Fibroblast of lung (primary cell): ENCODE measurements at regions not wholly inside any gene's neighbourhood (a gene's known extent, or its start where the extent isn't known, plus 50 kb on each side); places are given as distances from the start of the nearest gene placed in this dataset.

Experiments
- CTCF ChIP-seq, 2 donors: IDR thresholded peaks in 1 of 2; conservative IDR thresholded peaks in 1 of 2; 1 replicate in 1 of 2; 2 replicates in 1 of 2; pipeline ENCODE4 v1.5.1; 2011 to 2012; ENCODE audit warnings: low read length in 2 of 2, control low read depth in 1 of 2, inconsistent platforms in 1 of 2, low read depth in 1 of 2, mild to moderate bottlenecking in 1 of 2
- EZH2 ChIP-seq: IDR thresholded peaks from 2 replicates; pipeline ENCODE4 v1.5.1; 2012; ENCODE audit warnings: low read length, control low read depth, mild to moderate bottlenecking; ENCODE audit errors: missing control alignments

DNA sequence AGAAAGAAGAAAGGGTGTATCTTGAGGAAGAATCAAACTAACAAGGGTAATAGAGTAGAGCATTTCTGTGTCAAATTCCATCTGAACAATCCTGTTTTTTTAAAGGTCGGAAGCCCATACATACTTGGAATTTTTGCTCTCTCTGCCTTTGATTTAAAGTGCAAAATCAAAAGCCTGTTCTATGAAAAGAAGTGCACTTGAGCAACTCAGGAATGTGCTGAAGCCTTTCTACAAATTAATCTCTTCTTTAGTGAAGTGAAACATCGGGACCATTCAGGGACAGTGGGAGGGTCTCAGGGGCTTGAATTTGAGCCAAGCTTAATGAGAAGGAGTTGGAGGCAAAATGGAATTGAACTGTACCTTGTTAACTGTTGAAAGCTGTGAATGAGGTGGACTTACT, 1008.5 kb upstream of the LCORL start:
- no peak for TF ChIP-seq CTCF (conservative IDR thresholded peaks at IDR 0.05 in 1 of 2, IDR thresholded peaks at IDR 0.05 in 1 of 2; ENCODE audit: low read depth in 1 of 2, low read length in 2 of 2)
- TF ChIP-seq EZH2, result no peak
